ENCODE measurements at regions not wholly inside any gene's neighbourhood (a gene's known extent, or its start where the extent isn't known, plus 50 kb on each side); places are given as distances from the start of the nearest gene placed in this dataset.
"Not testable (repeated sequence)": the region's sequence is repeated elsewhere in the genome, so short reads cannot be mapped to it uniquely, and the experiment has no call there.

- H3K9me3 ChIP-seq (ENCODE audit: control insufficient read depth in 2 of 2, insufficient read depth in 1 of 2, low read depth in 1 of 2, low read length in 1 of 2), result peaks cover 0 to 4% of the 10 kb centered on the region in 2 donors
- no peaks in the 10 kb centered on the region for H3K36me3 ChIP-seq (ENCODE audit: control insufficient read depth in 3 of 3, insufficient read depth in 2 of 3, low read depth in 1 of 3, low read length in 3 of 3)
- 95 to 97% (median 96%) methylated on average over 46 of the region's 46 CpGs for WGBS, 3 donors
- H3K27ac ChIP-seq (ENCODE audit: low read depth in 1 of 3, low read length in 2 of 3), result no peak overlapping the region
- no peaks in the 10 kb centered on the region for H3K4me1 ChIP-seq (ENCODE audit: control insufficient read depth in 3 of 3, insufficient read depth in 2 of 3, low read depth in 1 of 3, low read length in 2 of 3)
- DNase-seq (no peak), FAIRE-seq (no peak)
- H3K4me3 ChIP-seq (ENCODE audit: low read depth in 1 of 3, low read length in 3 of 3), result no peak overlapping the region
- H3K27me3 ChIP-seq (ENCODE audit: control insufficient read depth in 3 of 3, insufficient read depth in 3 of 3, low read length in 3 of 3), result no peaks in the 10 kb centered on the region
These were observed 113.2 kb upstream of the ZSWIM2 start for GRCh38 chr2:186962085-186962747.

GRCh38 chr2:186960241-186960640 lies 111.3 kb upstream of the ZSWIM2 start:
- not testable (repeated sequence) for H3K4me3 ChIP-seq (ENCODE audit: low read depth in 1 of 3, low read length in 3 of 3); H3K27ac ChIP-seq (ENCODE audit: low read depth in 1 of 3, low read length in 2 of 3); H3K4me1 ChIP-seq (ENCODE audit: control insufficient read depth in 3 of 3, insufficient read depth in 2 of 3, low read depth in 1 of 3, low read length in 2 of 3); DNase-seq; H3K9me3 ChIP-seq (ENCODE audit: control insufficient read depth in 2 of 2, insufficient read depth in 1 of 2, low read depth in 1 of 2, low read length in 1 of 2); H3K36me3 ChIP-seq (ENCODE audit: control insufficient read depth in 3 of 3, insufficient read depth in 2 of 3, low read depth in 1 of 3, low read length in 3 of 3); H3K27me3 ChIP-seq (ENCODE audit: control insufficient read depth in 3 of 3, insufficient read depth in 3 of 3, low read length in 3 of 3); FAIRE-seq
- 80 to 88% (median 86%) methylated on average over 5 of the region's 5 CpGs for WGBS, 3 donors

GRCh38 chr2:186959486-186959885 lies 110.5 kb upstream of the ZSWIM2 start:
- Histone ChIP-seq H3K9me3 (ENCODE audit: control insufficient read depth in 2 of 2, insufficient read depth in 1 of 2, low read depth in 1 of 2, low read length in 1 of 2) (peaks cover 0 to 4% of the 10 kb centered on the region in 2 donors), H3K4me3 (ENCODE audit: low read depth in 1 of 3, low read length in 3 of 3) (no peak overlapping the region), H3K27me3 (ENCODE audit: control insufficient read depth in 3 of 3, insufficient read depth in 3 of 3, low read length in 3 of 3) (no peaks in the 10 kb centered on the region), H3K36me3 (ENCODE audit: control insufficient read depth in 3 of 3, insufficient read depth in 2 of 3, low read depth in 1 of 3, low read length in 3 of 3) (no peaks in the 10 kb centered on the region), H3K27ac (ENCODE audit: low read depth in 1 of 3, low read length in 2 of 3) (no peak overlapping the region), H3K4me1 (ENCODE audit: control insufficient read depth in 3 of 3, insufficient read depth in 2 of 3, low read depth in 1 of 3, low read length in 2 of 3) (no peaks in the 10 kb centered on the region)
- FAIRE-seq (no peak), DNase-seq (no peak)
- WGBS, 3 donors, result 84 to 93% (median 91%) methylated on average over 6 of the region's 6 CpGs

GRCh38 chr2:186950694-186951093 lies 101.7 kb upstream of the ZSWIM2 start:
- Histone ChIP-seq H3K9me3 (ENCODE audit: control insufficient read depth in 2 of 2, insufficient read depth in 1 of 2, low read depth in 1 of 2, low read length in 1 of 2) (no peaks in the 10 kb centered on the region), H3K4me1 (ENCODE audit: control insufficient read depth in 3 of 3, insufficient read depth in 2 of 3, low read depth in 1 of 3, low read length in 2 of 3) (no peaks in the 10 kb centered on the region), H3K27ac (ENCODE audit: low read depth in 1 of 3, low read length in 2 of 3) (no peak overlapping the region), H3K36me3 (ENCODE audit: control insufficient read depth in 3 of 3, insufficient read depth in 2 of 3, low read depth in 1 of 3, low read length in 3 of 3) (no peaks in the 10 kb centered on the region), H3K4me3 (ENCODE audit: low read depth in 1 of 3, low read length in 3 of 3) (no peak overlapping the region), H3K27me3 (ENCODE audit: control insufficient read depth in 3 of 3, insufficient read depth in 3 of 3, low read length in 3 of 3) (no peaks in the 10 kb centered on the region)
- FAIRE-seq (no peak), DNase-seq (no peak)
- 71 to 88% (median 83%) methylated on average over 3 of the region's 3 CpGs for WGBS, 3 donors

DNA sequence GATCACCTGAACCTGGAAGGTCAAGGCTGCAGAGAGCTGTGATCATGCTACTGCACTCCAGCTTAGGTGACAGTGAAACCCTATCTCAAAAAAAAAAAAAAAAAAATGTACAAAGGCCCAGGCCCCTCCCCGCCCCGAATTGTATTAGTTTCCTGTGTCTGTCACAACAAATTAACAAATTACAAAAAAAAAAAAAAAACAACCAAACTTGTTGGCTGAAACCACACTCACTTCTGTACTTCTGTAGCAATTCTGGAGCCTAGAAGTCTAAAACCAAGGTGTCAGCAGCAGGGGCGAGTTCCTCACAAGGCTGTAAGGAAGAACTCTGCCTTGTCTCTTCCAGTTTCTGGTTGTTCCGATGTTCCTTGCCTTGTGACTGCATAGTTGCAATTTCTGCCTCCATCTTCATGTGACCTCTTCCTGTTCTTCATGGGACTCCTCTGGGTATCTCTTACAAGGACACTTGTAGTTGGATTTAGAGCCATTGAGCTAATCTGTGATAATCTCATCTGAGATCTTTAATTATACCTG lies 100.8 kb upstream of the ZSWIM2 start:
- no peak for DNase-seq
- Histone ChIP-seq H3K4me1 (ENCODE audit: control insufficient read depth in 3 of 3, insufficient read depth in 2 of 3, low read depth in 1 of 3, low read length in 2 of 3) (no peaks in the 10 kb centered on the region), H3K9me3 (ENCODE audit: control insufficient read depth in 2 of 2, insufficient read depth in 1 of 2, low read depth in 1 of 2, low read length in 1 of 2) (no peaks in the 10 kb centered on the region), H3K27ac (ENCODE audit: low read depth in 1 of 3, low read length in 2 of 3) (no peak overlapping the region), H3K4me3 (ENCODE audit: low read depth in 1 of 3, low read length in 3 of 3) (no peak overlapping the region), H3K36me3 (ENCODE audit: control insufficient read depth in 3 of 3, insufficient read depth in 2 of 3, low read depth in 1 of 3, low read length in 3 of 3) (no peaks in the 10 kb centered on the region), H3K27me3 (ENCODE audit: control insufficient read depth in 3 of 3, insufficient read depth in 3 of 3, low read length in 3 of 3) (no peaks in the 10 kb centered on the region)
- no peak for FAIRE-seq
- 75 to 82% (median 76%) methylated on average over 4 of the region's 4 CpGs for WGBS, 3 donors

GRCh38 chr2:186947516-186947915 lies 98.5 kb upstream of the ZSWIM2 start:
- DNase-seq (no peak), FAIRE-seq (no peak)
- Histone ChIP-seq H3K27ac (ENCODE audit: low read depth in 1 of 3, low read length in 2 of 3) (no peak overlapping the region), H3K9me3 (ENCODE audit: control insufficient read depth in 2 of 2, insufficient read depth in 1 of 2, low read depth in 1 of 2, low read length in 1 of 2) (no peaks in the 10 kb centered on the region), H3K4me3 (ENCODE audit: low read depth in 1 of 3, low read length in 3 of 3) (no peak overlapping the region), H3K36me3 (ENCODE audit: control insufficient read depth in 3 of 3, insufficient read depth in 2 of 3, low read depth in 1 of 3, low read length in 3 of 3) (no peaks in the 10 kb centered on the region), H3K27me3 (ENCODE audit: control insufficient read depth in 3 of 3, insufficient read depth in 3 of 3, low read length in 3 of 3) (no peaks in the 10 kb centered on the region), H3K4me1 (ENCODE audit: control insufficient read depth in 3 of 3, insufficient read depth in 2 of 3, low read depth in 1 of 3, low read length in 2 of 3) (no peaks in the 10 kb centered on the region)
- 89 to 93% (median 92%) methylated on average over 2 of the region's 2 CpGs for whole genome bisulfite sequencing, 3 donors

DNA sequence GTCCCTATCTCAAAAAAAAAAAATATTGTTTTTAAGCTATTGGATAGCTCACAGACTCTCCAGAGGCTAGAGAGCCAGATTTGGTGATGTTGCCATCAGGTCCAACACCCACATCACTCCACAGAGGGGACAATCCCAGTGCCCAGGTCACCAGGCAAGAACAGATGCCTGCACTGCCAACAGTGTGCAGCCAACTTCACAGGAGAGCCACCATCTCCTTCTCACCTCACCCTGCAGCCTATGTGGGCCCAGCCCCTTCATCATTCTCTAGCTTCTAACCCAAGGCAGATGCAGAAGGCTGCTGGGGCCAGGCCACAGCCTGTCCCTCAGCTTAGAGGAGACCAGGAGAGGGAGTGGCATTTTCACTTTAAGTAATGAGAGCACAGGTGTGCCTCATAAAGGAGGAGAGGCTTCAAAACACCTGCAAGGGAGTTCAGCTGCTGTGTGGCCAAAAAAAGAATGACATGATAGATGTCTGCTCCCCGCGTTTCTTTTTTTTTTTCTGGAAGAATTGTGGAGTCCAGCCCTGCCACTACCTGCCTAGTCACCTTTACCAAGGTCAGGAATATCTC lies 98.0 kb upstream of the ZSWIM2 start:
- no peak for DNase-seq
- Histone ChIP-seq H3K36me3 (ENCODE audit: control insufficient read depth in 3 of 3, insufficient read depth in 2 of 3, low read depth in 1 of 3, low read length in 3 of 3) (no peaks in the 10 kb centered on the region), H3K4me1 (ENCODE audit: control insufficient read depth in 3 of 3, insufficient read depth in 2 of 3, low read depth in 1 of 3, low read length in 2 of 3) (no peaks in the 10 kb centered on the region), H3K27ac (ENCODE audit: low read depth in 1 of 3, low read length in 2 of 3) (no peak overlapping the region), H3K9me3 (ENCODE audit: control insufficient read depth in 2 of 2, insufficient read depth in 1 of 2, low read depth in 1 of 2, low read length in 1 of 2) (no peaks in the 10 kb centered on the region), H3K4me3 (ENCODE audit: low read depth in 1 of 3, low read length in 3 of 3) (no peak overlapping the region), H3K27me3 (ENCODE audit: control insufficient read depth in 3 of 3, insufficient read depth in 3 of 3, low read length in 3 of 3) (no peaks in the 10 kb centered on the region)
- WGBS, 3 donors, result 46 to 81% (median 54%) methylated on average over 2 of the region's 2 CpGs
- FAIRE-seq, result no peak

GRCh38 chr2:186941853-186942252 lies 92.9 kb upstream of the ZSWIM2 start:
- FAIRE-seq (no peak), DNase-seq (no peak)
- H3K27ac ChIP-seq (ENCODE audit: low read depth in 1 of 3, low read length in 2 of 3), result no peak overlapping the region
- 48 to 61% (median 59%) methylated on average over 1 of the region's 1 CpG for WGBS, 3 donors
- H3K27me3 ChIP-seq (ENCODE audit: control insufficient read depth in 3 of 3, insufficient read depth in 3 of 3, low read length in 3 of 3), result no peaks in the 10 kb centered on the region
- no peaks in the 10 kb centered on the region for H3K36me3 ChIP-seq (ENCODE audit: control insufficient read depth in 3 of 3, insufficient read depth in 2 of 3, low read depth in 1 of 3, low read length in 3 of 3)
- H3K9me3 ChIP-seq (ENCODE audit: control insufficient read depth in 2 of 2, insufficient read depth in 1 of 2, low read depth in 1 of 2, low read length in 1 of 2), result no peaks in the 10 kb centered on the region
- no peak overlapping the region for H3K4me3 ChIP-seq (ENCODE audit: low read depth in 1 of 3, low read length in 3 of 3)
- no peaks in the 10 kb centered on the region for H3K4me1 ChIP-seq (ENCODE audit: control insufficient read depth in 3 of 3, insufficient read depth in 2 of 3, low read depth in 1 of 3, low read length in 2 of 3)

GRCh38 chr2:186940463-186940862 lies 91.5 kb upstream of the ZSWIM2 start:
- no peak overlapping the region for H3K4me3 ChIP-seq (ENCODE audit: low read depth in 1 of 3, low read length in 3 of 3)
- DNase-seq, result no peak
- H3K27me3 ChIP-seq (ENCODE audit: control insufficient read depth in 3 of 3, insufficient read depth in 3 of 3, low read length in 3 of 3), result no peaks in the 10 kb centered on the region
- FAIRE-seq, result no peak
- no peaks in the 10 kb centered on the region for H3K9me3 ChIP-seq (ENCODE audit: control insufficient read depth in 2 of 2, insufficient read depth in 1 of 2, low read depth in 1 of 2, low read length in 1 of 2)
- no peaks in the 10 kb centered on the region for H3K36me3 ChIP-seq (ENCODE audit: control insufficient read depth in 3 of 3, insufficient read depth in 2 of 3, low read depth in 1 of 3, low read length in 3 of 3)
- no peak overlapping the region for H3K27ac ChIP-seq (ENCODE audit: low read depth in 1 of 3, low read length in 2 of 3)
- H3K4me1 ChIP-seq (ENCODE audit: control insufficient read depth in 3 of 3, insufficient read depth in 2 of 3, low read depth in 1 of 3, low read length in 2 of 3), result no peaks in the 10 kb centered on the region
- 54 to 79% (median 62%) methylated on average over 2 of the region's 2 CpGs for WGBS, 3 donors

Data from small intestine (tissue), 7 donors.